HepG2 (cell line): ENCODE measurements at regions not wholly inside any gene's neighbourhood (a gene's known extent, or its start where the extent isn't known, plus 50 kb on each side); places are given as distances from the start of the nearest gene placed in this dataset.

Experiments used
- ATAC-seq: fragments of 200-7000 bp; cut with Tn5 transposase; 3 replicates; pipeline ENCODE4 v1.9.1; 2020; ENCODE audit warnings: mild to moderate bottlenecking, moderate library complexity
- BruUV-seq: library from RNA; stranded (reverse); fragments of 400-500 nt; replicated peaks from 2 replicates; lab custom pipeline; 2021; lab: Mats Ljungman, UMichigan
- CTCF ChIA-PET: fragments of 300-600 bp; formaldehyde crosslinking; extraction: SDS; loops from one replicate; lab custom pipeline; 2021; ENCODE audit warnings: low total read pairs, inconsistent platforms, low intra/inter-chr PET ratio; lab: Yijun Ruan, JAX
- POLR2A ChIA-PET: fragments of 350-600 bp; sonication (Branson Sonifier 250); formaldehyde crosslinking; loops from one replicate; lab custom pipeline; 2020; ENCODE audit warnings: antibody characterized with exemption, inconsistent platforms; lab: Yijun Ruan, JAX
- DNase-seq: peaks from one replicate; pipeline ENCODE4 v3.0.0-alpha.2; 2015; ENCODE audit warnings: low spot score
- FAIRE-seq: peaks from 3 replicates; lab custom pipeline; 2011; peaks lifted over from hg19 to GRCh38; lab: Jason Lieb, UNC
- H2AFZ ChIP-seq: one replicate; pipeline ENCODE4 v1.6.1; 2011; ENCODE audit warnings: low read length, inconsistent platforms
- H3K27ac ChIP-seq: fragments of 300-600 bp; 3 replicates; pipeline ENCODE4 v1.8.0; 2011; ENCODE audit warnings: mixed run types, mild to moderate bottlenecking, mixed read lengths, low read length, inconsistent platforms; ENCODE audit not compliant: insufficient read depth; ENCODE audit errors: extremely low read length
- H3K27me3 ChIP-seq, 2 experiments: fragments of 200-600 bp in 1 of 2; 2 replicates in 1 of 2; 3 replicates in 1 of 2; pipeline versions ENCODE4 v1.6.0 to v1.8.0; 2011; ENCODE audit warnings: low read length in 2 of 2, mild to moderate bottlenecking in 2 of 2, moderate library complexity in 2 of 2, inconsistent platforms in 1 of 2; ENCODE audit not compliant: insufficient read depth in 2 of 2, control insufficient read depth in 1 of 2
- H3K36me3 ChIP-seq, 2 experiments: fragments of 200-600 bp in 1 of 2; replicated peaks in 1 of 2; 2 replicates in 1 of 2; 3 replicates in 1 of 2; pipeline versions ENCODE4 v1.5.1 to v1.8.0; 2011; ENCODE audit warnings: low read length in 2 of 2, inconsistent platforms in 1 of 2; ENCODE audit not compliant: insufficient read depth in 2 of 2, control insufficient read depth in 1 of 2
- H3K4me1 ChIP-seq: 2 replicates; pipeline ENCODE4 v1.5.1; 2012; ENCODE audit warnings: low read length, inconsistent platforms; ENCODE audit not compliant: insufficient read depth
- H3K4me2 ChIP-seq: 2 replicates; pipeline ENCODE4 v1.6.0; 2011; ENCODE audit warnings: low read depth, low read length, inconsistent platforms
- H3K4me3 ChIP-seq, 3 experiments: fragments of 200-600 bp in 1 of 3; sonication (generic), shearing (Covaris generic) in 1 of 3; replicated peaks in 1 of 3; 2 replicates each; pipeline ENCODE4 v1.5.1; 2011 to 2016; ENCODE audit warnings: low read length in 3 of 3, inconsistent platforms in 2 of 3, low read depth in 2 of 3, mild to moderate bottlenecking in 2 of 3, control low read depth in 1 of 3, mixed read lengths in 1 of 3; ENCODE audit not compliant: insufficient read depth in 1 of 3
- H3K79me2 ChIP-seq: one replicate; pipeline ENCODE4 v1.6.1; 2011; ENCODE audit warnings: low read length, inconsistent platforms; ENCODE audit not compliant: insufficient read depth
- H3K9ac ChIP-seq: 2 replicates; pipeline ENCODE4 v1.6.0; 2011; ENCODE audit warnings: mild to moderate bottlenecking, low read depth, low read length, inconsistent platforms; ENCODE audit not compliant: insufficient read depth
- H3K9me3 ChIP-seq: 2 replicates; pipeline ENCODE4 v1.5.1; 2012; ENCODE audit warnings: mild to moderate bottlenecking, low read length
- H4K20me1 ChIP-seq: 2 replicates; pipeline ENCODE4 v1.6.0; 2011; ENCODE audit warnings: inconsistent platforms, mild to moderate bottlenecking, low read length, moderate library complexity; ENCODE audit not compliant: insufficient read depth
- ATF2 ChIP-seq: sonication (generic); formaldehyde crosslinking; IDR thresholded peaks from 2 replicates; pipeline ENCODE4 v1.4.0; 2020; ENCODE audit warnings: missing genetic modification reagents
- ATF5 ChIP-seq: sonication (generic); formaldehyde crosslinking; IDR thresholded peaks from 2 replicates; pipeline ENCODE4 v1.4.0; 2020; ENCODE audit warnings: mild to moderate bottlenecking, low read depth, missing genetic modification reagents
- CREB1 ChIP-seq, 2 experiments: fragments of 450-650 bp in 1 of 2; IDR thresholded peaks; 2 replicates each; pipeline ENCODE4 v1.6.1; 2016 to 2017; ENCODE audit warnings: control low read depth in 1 of 2, mild to moderate bottlenecking in 1 of 2, missing compliant biosample characterization in 1 of 2, missing genetic modification characterization in 1 of 2
- HCFC1 ChIP-seq: fragments of 150-350 bp; IDR thresholded peaks from 2 replicates; pipeline ENCODE4 v1.6.1; 2014; ENCODE audit warnings: low read depth, low read length
- LBX2 ChIP-seq: sonication (generic); formaldehyde crosslinking; IDR thresholded peaks from 2 replicates; pipeline ENCODE4 v1.5.0; 2020; ENCODE audit warnings: missing genetic modification reagents, mild to moderate bottlenecking, borderline replicate concordance
- MAFF ChIP-seq: IDR thresholded peaks from 2 replicates; pipeline ENCODE4 v1.6.1; 2011; ENCODE audit warnings: low read depth, low read length, improper control_type of control experiment
- ONECUT2 ChIP-seq: sonication (generic); formaldehyde crosslinking; IDR thresholded peaks from 2 replicates; pipeline ENCODE4 v1.4.0; 2020; ENCODE audit warnings: missing genetic modification reagents
- ZFP90 ChIP-seq: sonication (generic); formaldehyde crosslinking; IDR thresholded peaks from 2 replicates; pipeline ENCODE4 v1.8.0; 2022; ENCODE audit warnings: missing genetic modification reagents, mild to moderate bottlenecking, inconsistent platforms, borderline replicate concordance
- ZNF207 ChIP-seq: fragments of 450-650 bp; IDR thresholded peaks from 2 replicates; pipeline ENCODE4 v1.6.1; 2016; ENCODE audit warnings: antibody characterized with exemption, borderline replicate concordance
- WGBS: methylation state at CpG from one replicate; pipeline ENCODE4 v1.1.6; 2017; ENCODE audit warnings: low lambda C conversion rate; 5-methylcytosine and 5-hydroxymethylcytosine counted together
- in situ Hi-C: cut with HindIII; loops from 2 replicates; pipeline ENCODE4 v1.10.0; 2017; ENCODE audit warnings: low pct_unique_long_range_greater_than_20kb; ENCODE audit not compliant: extremely low pct_ligation_motif_present
- intact Hi-C: fragments of 100-400 bp; cut with micrococcal nuclease; formaldehyde crosslinking; loops from one replicate; pipeline ENCODE4 v1.10.0; 2022; ENCODE audit not compliant: unreplicated experiment

- no peak overlapping the region for H3K9ac ChIP-seq
- ChIA-PET CTCF (no interaction called here), POLR2A (no interaction called here)
- no peaks in the 10 kb centered on the region for H4K20me1 ChIP-seq
- ATAC-seq, result no peak
- no TSS peak for BruUV-seq
- H3K4me3 ChIP-seq, result no peak overlapping the region
- no peaks in the 10 kb centered on the region for H3K9me3 ChIP-seq
- H3K79me2 ChIP-seq, result no peaks in the 10 kb centered on the region
- no peak overlapping the region for H3K27ac ChIP-seq
- intact Hi-C loops (no loop called here), in situ Hi-C loops (no loop called here)
- no peaks in the 10 kb centered on the region for H3K36me3 ChIP-seq
- no peak overlapping the region for H3K4me2 ChIP-seq
- WGBS, result 4% methylated on average over 6 of the region's 6 CpGs
- no peaks in the 10 kb centered on the region for H3K4me1 ChIP-seq
- no peak for FAIRE-seq
- 0 out of 2 replicates have a peak, but pooled peaks have one; percentile 1 for TF ChIP-seq MAFF
- no peak for TF ChIP-seq ATF2
- no peak for TF ChIP-seq ATF5 (CRISPR knock-in tag)
- no peak overlapping the region for H2AFZ ChIP-seq
- H3K27me3 ChIP-seq, result peaks cover 0 to 2% of the 10 kb centered on the region in 2 experiments; a peak in 1 of 5 replicates
- no peak for DNase-seq
Measured at GRCh38 chr20:4507288-4507719, 179.0 kb upstream of the PRNP start.

- DNase-seq (no peak), FAIRE-seq (no peak), ATAC-seq (no peak)
- no peak overlapping the region for H3K4me2 ChIP-seq
- no peak overlapping the region for H3K9ac ChIP-seq
- no peak overlapping the region for H3K4me3 ChIP-seq
- H3K36me3 ChIP-seq, result no peaks in the 10 kb centered on the region
- CTCF ChIA-PET, result no interaction called here
- no peaks in the 10 kb centered on the region for H4K20me1 ChIP-seq
- 8% methylated on average over 4 of the region's 4 CpGs for WGBS
- BruUV-seq, result no TSS peak
- peak; percentile 85 for TF ChIP-seq CREB1 (IDR thresholded peaks at IDR 0.05)
- no peak for TF ChIP-seq CREB1 (CRISPR knock-in tag; IDR thresholded peaks at IDR 0.05)
- no peak for TF ChIP-seq HCFC1
- TF ChIP-seq LBX2, result no peak
- TF ChIP-seq ONECUT2, result no peak
- no peak for TF ChIP-seq ZFP90 (CRISPR knock-in tag)
- no peak for TF ChIP-seq ZNF207
- H3K27ac ChIP-seq, result no peak overlapping the region
- H2AFZ ChIP-seq, result no peak overlapping the region
- intact Hi-C loops (no loop called here), in situ Hi-C loops (no loop called here)
- no peaks in the 10 kb centered on the region for H3K79me2 ChIP-seq
- peaks cover 0 to 2% of the 10 kb centered on the region in 2 experiments; a peak in 1 of 5 replicates for H3K27me3 ChIP-seq
- POLR2A ChIA-PET, result no interaction called here
- peaks cover 10% of the 10 kb centered on the region; the same call in 1 of the 2 replicates for H3K9me3 ChIP-seq
- no peaks in the 10 kb centered on the region for H3K4me1 ChIP-seq
Measured at GRCh38 chr20:4504814-4505213, 181.4 kb upstream of the PRNP start.
